NCI-H2227 (cell line): ENCODE measurements at regions not wholly inside any gene's neighbourhood (a gene's known extent, or its start where the extent isn't known, plus 50 kb on each side); places are given as distances from the start of the nearest gene placed in this dataset.

Source experiments
- DNase-seq: peaks from one replicate; lab custom pipeline; 2025; ENCODE audit not compliant: unreplicated experiment; lab: John Stamatoyannopoulos, UW

DNA sequence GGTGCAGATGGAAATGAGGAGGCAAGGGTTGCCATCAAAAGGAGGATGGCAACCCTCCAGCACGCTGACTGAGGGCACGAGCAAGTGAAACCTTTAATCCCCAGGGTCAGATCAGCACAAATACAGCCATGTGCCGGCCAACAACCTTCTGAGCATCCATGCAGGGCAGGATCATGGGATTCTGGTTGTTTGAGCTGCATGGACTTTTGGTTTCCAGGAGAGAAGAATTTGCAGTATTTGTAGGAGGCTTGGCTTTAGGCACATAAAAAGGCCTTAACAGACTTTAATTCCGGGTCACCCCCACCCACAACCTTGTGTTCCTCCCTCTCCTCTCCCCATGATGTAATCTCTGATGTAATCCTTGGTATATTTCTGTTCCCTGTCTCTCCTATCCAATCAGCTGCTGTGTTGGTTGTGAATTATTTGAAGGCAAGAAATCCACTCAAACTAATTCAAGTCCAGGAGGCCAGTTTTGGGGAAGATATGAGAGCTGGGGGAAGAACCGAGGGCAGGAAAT is 254.3 kb downstream of the SHQ1 start:
- no peak for DNase-seq

DNA sequence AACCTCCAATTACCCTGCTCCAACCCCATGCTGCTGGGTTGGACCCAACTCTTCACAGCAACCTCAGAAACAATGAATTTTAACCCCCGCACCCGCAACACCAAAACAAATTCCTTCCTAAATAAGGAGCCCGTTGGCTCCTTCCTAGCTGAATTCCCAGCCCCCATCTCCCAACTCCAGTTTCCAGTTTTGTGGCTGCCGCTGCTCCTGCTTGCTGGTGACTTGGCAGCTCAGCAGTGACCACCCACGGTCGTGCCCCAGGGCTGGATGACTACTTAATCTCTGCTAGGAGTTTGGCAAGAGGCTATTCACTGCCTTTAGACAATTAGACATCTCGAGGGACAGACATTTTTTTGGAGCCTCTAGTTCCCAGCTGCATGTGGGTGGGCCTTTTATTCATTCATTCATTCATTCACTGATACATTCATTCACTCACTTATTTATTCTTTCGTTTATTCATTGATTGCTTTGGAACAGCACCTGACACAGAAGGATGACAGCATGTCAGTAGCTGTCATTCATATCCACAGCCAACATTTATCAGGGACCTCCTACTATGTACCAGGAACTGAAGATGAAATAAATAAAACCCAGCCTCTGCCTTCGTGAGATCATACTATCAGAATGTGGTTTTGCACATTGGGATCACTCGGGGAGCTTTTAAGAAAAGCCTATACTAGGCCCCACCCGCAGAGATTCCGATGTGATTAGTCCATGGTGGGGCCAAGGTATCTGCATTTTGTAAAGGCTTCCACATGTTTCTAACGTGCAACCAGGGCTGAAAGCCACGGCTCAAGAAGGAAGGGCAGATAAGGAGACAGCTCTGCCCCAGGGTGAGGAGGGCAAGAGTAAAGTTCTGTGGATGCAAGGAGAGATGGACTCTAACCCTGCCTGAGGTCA is 256.5 kb downstream of the SHQ1 start:
- no peak for DNase-seq

DNA sequence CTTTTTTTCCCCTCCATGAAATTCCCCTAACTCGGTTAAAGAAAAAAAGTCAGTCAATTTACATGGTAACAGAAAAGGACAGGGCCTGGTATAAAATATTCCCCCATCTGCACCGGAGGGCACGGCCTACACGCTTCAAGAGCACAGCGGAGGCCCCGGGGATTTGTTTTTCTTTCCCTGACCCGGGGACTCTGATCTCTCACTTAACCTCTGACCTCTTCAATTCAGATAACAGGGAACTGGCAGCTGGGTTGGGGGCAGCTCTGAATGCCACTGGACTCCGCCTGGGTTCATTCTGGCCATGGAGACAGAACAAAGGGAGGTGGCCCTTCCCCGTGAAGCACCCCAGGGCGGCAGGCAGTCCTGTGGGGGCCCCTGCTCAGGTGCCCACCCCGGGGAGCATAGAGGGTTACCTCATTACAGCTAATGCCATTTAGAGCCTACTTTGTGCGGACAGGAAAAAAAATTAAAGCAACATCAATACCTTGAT is 257.5 kb downstream of the SHQ1 start:
- no peak for DNase-seq

DNA sequence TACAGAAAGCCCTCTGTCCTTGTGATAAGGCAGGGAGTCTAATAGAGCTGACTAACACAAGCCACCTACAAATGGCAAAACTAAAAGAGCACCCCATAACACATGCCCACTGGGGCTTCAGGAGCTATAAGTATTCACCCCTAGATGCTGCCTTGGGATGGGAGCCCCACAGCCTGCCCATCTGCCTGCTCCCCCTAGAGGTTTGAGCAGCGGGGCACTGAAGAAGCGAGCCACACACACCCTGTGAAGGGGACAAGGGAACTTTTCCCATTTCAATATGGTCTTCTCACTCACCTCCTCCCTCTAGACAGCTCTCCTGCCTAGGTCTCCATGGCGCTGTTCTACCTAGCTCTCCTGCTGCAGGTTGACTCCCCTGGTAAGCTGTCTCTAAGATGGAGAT is 261.0 kb downstream of the SHQ1 start:
- no peak for DNase-seq

GRCh38 chr3:72586694-72587093 is 261.6 kb downstream of the SHQ1 start:
- no peak for DNase-seq

- no peak for DNase-seq
These were observed 262.3 kb downstream of the SHQ1 start for GRCh38 chr3:72585966-72586365.

DNA sequence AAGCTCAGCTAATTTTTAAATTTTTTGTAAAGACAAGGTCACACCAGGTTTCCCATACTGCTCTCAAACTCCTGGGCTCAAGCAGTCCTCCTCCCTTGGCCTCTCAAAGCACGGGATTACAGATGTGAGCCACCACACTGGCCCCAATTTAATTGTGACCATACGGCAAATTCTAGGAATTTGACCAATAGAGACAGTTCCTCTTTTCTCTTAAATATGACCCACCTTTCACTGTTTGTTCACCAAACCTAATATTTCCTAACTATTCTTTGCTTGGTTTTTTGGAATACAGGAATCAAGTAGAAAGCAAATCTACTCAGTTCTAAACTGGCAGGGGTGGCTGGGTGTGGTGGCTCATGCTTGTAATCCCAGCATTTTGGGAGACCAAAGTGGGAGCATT is 264.0 kb downstream of the SHQ1 start:
- DNase-seq: no peak

DNA sequence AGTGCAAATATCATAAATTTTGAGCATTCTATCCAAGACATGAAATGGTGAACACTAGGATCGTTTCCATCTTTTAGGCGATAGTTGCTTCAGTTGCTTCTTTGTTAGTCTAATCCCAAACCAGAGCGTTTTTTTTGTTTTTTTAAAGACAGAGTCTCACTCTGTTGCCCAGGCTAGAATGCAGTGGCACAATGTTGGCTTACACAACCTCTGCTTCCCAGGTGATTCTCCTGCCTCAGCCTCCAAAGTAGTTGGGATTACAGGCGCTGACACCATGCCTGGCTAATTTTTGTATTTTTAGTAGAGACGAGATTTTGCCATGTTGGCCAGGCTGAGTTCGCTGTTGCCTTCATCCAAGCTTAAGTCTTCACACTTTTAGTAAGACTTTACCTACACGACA is 265.3 kb downstream of the SHQ1 start:
- DNase-seq: no peak

GRCh38 chr3:72582211-72582878 is 265.9 kb downstream of the SHQ1 start:
- no peak for DNase-seq

GRCh38 chr3:72580900-72581299 is 267.3 kb downstream of the SHQ1 start:
- no peak for DNase-seq

DNA sequence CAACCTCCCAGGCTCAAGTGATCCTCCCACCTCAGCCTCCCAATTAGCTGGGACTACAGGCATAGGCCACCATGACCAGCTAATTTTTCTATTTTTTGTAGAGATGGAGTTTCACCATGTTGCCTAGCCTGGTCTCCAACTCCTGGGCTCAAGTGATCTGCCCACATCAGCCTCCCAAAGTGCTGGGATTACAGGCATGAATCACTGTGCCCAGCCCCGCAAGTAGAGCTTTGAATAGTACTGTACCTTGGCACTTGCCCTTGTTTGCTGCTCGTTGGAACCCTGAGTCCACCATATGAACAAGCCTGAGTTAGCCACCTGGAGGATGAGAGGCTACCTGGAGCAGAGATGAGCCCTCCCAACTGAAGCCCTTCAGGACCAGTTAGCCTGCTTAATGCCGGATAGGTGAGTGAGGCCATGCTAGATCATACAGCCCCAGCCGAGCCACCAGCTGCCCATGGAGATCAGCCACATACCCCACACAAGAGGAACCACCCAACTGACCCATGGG is 267.9 kb downstream of the SHQ1 start:
- no peak for DNase-seq

GRCh38 chr3:72579581-72580245 is 268.5 kb downstream of the SHQ1 start:
- DNase-seq: no peak

DNA sequence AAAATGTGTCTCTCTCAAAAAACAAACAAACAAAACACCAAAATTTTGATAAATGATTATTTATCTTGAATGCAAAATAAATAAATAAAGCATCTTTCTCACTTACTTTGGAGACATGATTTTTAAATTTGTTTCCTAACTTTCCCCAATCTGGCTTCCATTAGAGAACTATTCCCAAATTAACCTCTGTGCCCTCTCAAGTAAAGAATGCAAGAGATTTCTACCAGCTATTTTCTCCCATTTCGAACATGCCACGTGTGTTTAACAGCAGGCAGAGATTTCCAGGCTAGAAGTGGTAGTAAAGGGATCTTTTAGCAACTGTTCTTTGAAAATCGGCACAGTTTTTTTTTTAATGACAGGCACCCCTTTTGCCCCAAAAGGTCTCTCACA is 269.1 kb downstream of the SHQ1 start:
- DNase-seq: no peak

- DNase-seq: no peak
These were observed 271.1 kb downstream of the SHQ1 start for GRCh38 chr3:72577190-72577589.

DNA sequence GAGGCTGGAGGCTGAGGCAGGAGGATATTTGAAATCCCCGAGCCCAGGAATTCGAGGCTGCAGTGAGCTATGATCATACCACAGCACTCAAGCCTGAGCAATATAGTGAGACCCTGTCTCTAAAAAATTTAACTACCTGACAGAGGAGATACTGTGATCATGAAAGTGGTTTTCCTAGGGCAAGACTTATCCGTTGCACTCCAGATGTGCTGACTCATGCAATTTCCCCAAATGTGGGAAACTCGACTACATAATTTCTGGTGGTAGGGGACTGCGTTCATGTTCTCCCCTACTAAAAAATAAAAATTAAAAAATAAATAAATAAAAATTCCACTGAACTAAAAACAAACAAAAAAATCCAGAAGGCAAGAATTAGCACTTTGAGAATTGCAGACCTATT is 271.7 kb downstream of the SHQ1 start:
- DNase-seq: no peak

DNA sequence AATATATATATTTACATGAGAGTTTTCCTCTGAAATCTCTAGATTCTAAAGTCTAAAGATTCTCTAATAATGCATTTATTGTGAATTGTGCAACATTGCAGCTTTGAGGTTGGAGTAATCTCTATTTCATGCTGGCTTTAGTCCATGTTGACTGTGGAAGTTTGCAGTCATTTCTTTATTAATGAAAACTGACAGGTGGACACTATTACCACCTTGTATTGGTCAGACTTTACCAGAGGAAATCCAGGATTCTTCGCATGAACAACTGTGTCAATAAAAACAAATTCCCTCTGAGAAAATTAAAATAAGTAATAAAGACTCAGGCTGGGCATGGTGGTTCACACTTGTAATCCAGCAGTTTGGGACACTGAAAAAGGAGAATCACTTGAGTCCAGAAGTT is 274.1 kb downstream of the SHQ1 start:
- DNase-seq: no peak

GRCh38 chr3:72573051-72573450 is 275.2 kb downstream of the SHQ1 start:
- no peak for DNase-seq

DNA sequence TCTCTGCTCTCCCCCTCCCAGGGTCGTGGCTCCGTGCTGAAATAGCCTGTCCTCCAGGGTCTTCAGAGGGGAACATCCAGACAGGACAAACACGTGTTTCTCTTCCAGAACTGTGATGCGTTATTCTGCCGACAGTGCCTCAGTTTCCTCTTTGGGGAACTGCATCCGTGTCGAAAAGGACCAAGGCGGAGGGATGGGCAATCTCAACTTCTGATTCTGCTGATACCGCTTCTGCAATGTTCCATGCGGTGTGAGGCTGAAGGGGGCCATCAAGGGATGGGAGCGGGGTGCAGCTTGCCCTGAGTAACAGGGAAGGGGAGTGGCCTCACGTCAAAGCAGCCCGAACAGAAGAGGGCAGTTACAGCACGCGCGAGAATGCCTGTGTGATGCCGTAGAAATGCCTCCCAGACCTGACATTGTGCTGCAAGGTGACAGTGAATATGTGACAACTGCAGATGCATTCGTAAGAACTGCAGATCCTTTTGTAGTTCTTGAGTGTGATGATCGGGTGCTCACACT is 275.7 kb downstream of the SHQ1 start:
- DNase-seq: no peak

GRCh38 chr3:72571638-72572114 is 276.6 kb downstream of the SHQ1 start:
- DNase-seq: no peak

GRCh38 chr3:72571052-72571451 is 277.2 kb downstream of the SHQ1 start:
- DNase-seq: no peak
